Caco-2 (cell line): ENCODE measurements at regions not wholly inside any gene's neighbourhood (a gene's known extent, or its start where the extent isn't known, plus 50 kb on each side); places are given as distances from the start of the nearest gene placed in this dataset.

Source experiments
- BruUV-seq: library from RNA; stranded (reverse); fragments of 400-500 nt; replicated peaks from 2 replicates; lab custom pipeline; 2021; lab: Mats Ljungman, UMichigan
- CTCF ChIA-PET: fragments of 300-600 bp; sonication (Branson Sonifier 250); formaldehyde crosslinking; loops from one replicate; lab custom pipeline; 2022; ENCODE audit warnings: antibody characterized with exemption; lab: Charles Lee
- POLR2A ChIA-PET: fragments of 300-600 bp; sonication (Branson Sonifier 250); formaldehyde crosslinking; loops from one replicate; lab custom pipeline; 2022; ENCODE audit warnings: antibody characterized with exemption; lab: Charles Lee
- DNase-seq, 2 experiments: peaks; one replicate each; pipeline versions ENCODE4 v3.0.0 to v3.0.0-alpha.2; 2020 to 2022
- H3K27me3 ChIP-seq: replicated peaks from 2 replicates; pipeline ENCODE4 v1.6.0; 2011; ENCODE audit warnings: low read length; ENCODE audit not compliant: control insufficient read depth, insufficient read depth
- H3K36me3 ChIP-seq: 2 replicates; pipeline ENCODE4 v1.5.1; 2011; ENCODE audit warnings: low read length; ENCODE audit not compliant: control insufficient read depth, insufficient read depth
- H3K4me1 ChIP-seq: fragments of 250-450 bp; sonication (Bioruptor Pico); 2 replicates; pipeline ENCODE4 v1.5.1; 2020; ENCODE audit warnings: mild to moderate bottlenecking
- H3K4me3 ChIP-seq: 2 replicates; pipeline ENCODE4 v1.5.1; 2011; ENCODE audit warnings: low read depth, mild to moderate bottlenecking, control low read depth, low read length
- H3K9me3 ChIP-seq: fragments of 250-450 bp; sonication (Bioruptor Pico); 2 replicates; pipeline ENCODE4 v1.5.1; 2020; ENCODE audit warnings: mild to moderate bottlenecking, moderate library complexity
- H3K27ac Mint-ChIP-seq: one replicate; pipeline ENCODE4 v1.8.0; 2022; ENCODE audit warnings: mixed read lengths; ENCODE audit not compliant: unreplicated experiment
- H3K27me3 Mint-ChIP-seq: one replicate; pipeline ENCODE4 v1.8.0; 2022; ENCODE audit warnings: mixed read lengths; ENCODE audit not compliant: insufficient read depth, unreplicated experiment
- H3K36me3 Mint-ChIP-seq: one replicate; pipeline ENCODE4 v1.8.0; 2022; ENCODE audit warnings: mild to moderate bottlenecking, mixed read lengths; ENCODE audit not compliant: insufficient read depth, unreplicated experiment
- H3K4me1 Mint-ChIP-seq: one replicate; pipeline ENCODE4 v1.8.0; 2022; ENCODE audit warnings: low read depth, mixed read lengths; ENCODE audit not compliant: unreplicated experiment
- H3K4me3 Mint-ChIP-seq: one replicate; pipeline ENCODE4 v1.8.0; 2022; ENCODE audit warnings: mild to moderate bottlenecking, moderate library complexity, mixed read lengths; ENCODE audit not compliant: unreplicated experiment
- H3K9me3 Mint-ChIP-seq: one replicate; pipeline ENCODE4 v1.8.0; 2022; ENCODE audit warnings: mixed read lengths; ENCODE audit not compliant: unreplicated experiment
- CTCF ChIP-seq, 2 experiments: fragments of 200-600 bp in 1 of 2; IDR thresholded peaks; 1 replicate in 1 of 2; 2 replicates in 1 of 2; pipeline versions ENCODE4 v1.5.1 to v1.8.0; 2011 to 2022; ENCODE audit warnings: antibody characterized with exemption in 1 of 2, control low read depth in 1 of 2, inconsistent platforms in 1 of 2, low read depth in 1 of 2, low read length in 1 of 2, mild to moderate bottlenecking in 1 of 2, moderate library complexity in 1 of 2; ENCODE audit not compliant: insufficient read depth in 1 of 2, severe bottlenecking in 1 of 2, unreplicated experiment in 1 of 2
- intact Hi-C: fragments of 100-400 bp; cut with micrococcal nuclease; formaldehyde crosslinking; loops from one replicate; pipeline ENCODE4 v1.10.0; 2022; ENCODE audit not compliant: unreplicated experiment

DNA sequence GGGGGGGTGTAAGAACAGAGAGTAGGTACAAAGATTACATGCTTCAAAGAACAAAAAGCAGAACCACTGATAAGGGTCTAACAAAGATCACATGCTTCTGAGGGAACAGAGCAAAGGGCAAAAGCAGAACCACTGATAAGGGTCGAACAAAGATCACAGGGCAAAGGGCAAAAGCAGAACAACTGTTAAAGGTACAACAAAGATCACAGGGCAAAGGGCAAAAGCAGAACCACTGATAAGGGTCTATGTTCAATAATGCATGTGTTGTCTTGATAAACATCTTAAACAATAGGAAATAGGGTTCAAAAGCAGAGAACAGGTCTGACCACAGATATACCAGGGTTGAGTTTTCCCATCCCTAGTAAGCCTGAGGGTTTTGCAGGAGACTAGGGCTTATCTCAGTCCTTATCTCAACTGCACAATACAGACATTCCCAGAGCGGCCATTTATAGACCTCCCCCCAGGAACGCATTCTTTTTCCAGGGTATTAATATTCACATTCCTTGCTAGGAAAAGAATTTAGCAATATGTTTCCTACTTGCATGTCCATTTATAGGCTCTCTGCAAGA lies 81.9 kb upstream of the PGR start:
- Mint-ChIP-seq H3K4me1 (no peaks in the 10 kb centered on the region), H3K4me3 (no peak overlapping the region), H3K36me3 (peaks cover 30% of the 10 kb centered on the region), H3K27ac (peak overlapping the region; percentile 51), H3K9me3 (peaks cover 78% of the 10 kb centered on the region), H3K27me3 (no peaks in the 10 kb centered on the region)
- Histone ChIP-seq H3K36me3 (no peaks in the 10 kb centered on the region), H3K4me1 (peaks cover 25% of the 10 kb centered on the region), H3K27me3 (no peaks in the 10 kb centered on the region), H3K4me3 (no peak overlapping the region), H3K9me3 (peaks cover 67% of the 10 kb centered on the region)
- TF ChIP-seq CTCF (IDR thresholded peaks at IDR 0.05; ENCODE audit: insufficient read depth in 1 of 2, low read depth in 1 of 2, low read length in 1 of 2, severe bottlenecking in 1 of 2, unreplicated experiment in 1 of 2): no peak
- CTCF ChIA-PET: no interaction called here
- POLR2A ChIA-PET: no interaction called here
- DNase-seq: peak; percentile 72 to 76
- no TSS peak for BruUV-seq
- intact Hi-C loops: loop anchor here (5.0 kb wide), 1 partner anchor 656 kb away; no protein-coding TSS in a partner anchor

- POLR2A ChIA-PET: no interaction called here
- H3K27me3 Mint-ChIP-seq: no peaks in the 10 kb centered on the region
- DNase-seq: no peak
These were observed 73.0 kb upstream of the PGR start for GRCh38 chr11:101202614-101203013.

GRCh38 chr11:101199416-101199815 lies 69.8 kb upstream of the PGR start:
- Mint-ChIP-seq H3K36me3 (no peaks in the 10 kb centered on the region), H3K4me1 (no peaks in the 10 kb centered on the region), H3K9me3 (no peaks in the 10 kb centered on the region), H3K27ac (no peak overlapping the region), H3K4me3 (no peak overlapping the region), H3K27me3 (no peaks in the 10 kb centered on the region)
- 0 out of 2 replicates have a peak, but pooled peaks cover 4% of the 10 kb centered on the region for H3K9me3 ChIP-seq
- CTCF ChIA-PET: no interaction called here
- BruUV-seq: no TSS peak
- H3K4me3 ChIP-seq: no peak overlapping the region
- TF ChIP-seq CTCF (IDR thresholded peaks at IDR 0.05; ENCODE audit: insufficient read depth in 1 of 2, low read depth in 1 of 2, low read length in 1 of 2, severe bottlenecking in 1 of 2, unreplicated experiment in 1 of 2): no peak
- H3K27me3 ChIP-seq: no peaks in the 10 kb centered on the region
- H3K4me1 ChIP-seq: no peaks in the 10 kb centered on the region
- no peaks in the 10 kb centered on the region for H3K36me3 ChIP-seq
- intact Hi-C loops: no loop called here
- POLR2A ChIA-PET: no interaction called here
- DNase-seq: no peak

More at GRCh38 chr11:101202614-101203013, 73.0 kb upstream of the PGR start:
- peaks cover 27% of the 10 kb centered on the region for H3K9me3 ChIP-seq
- peaks cover 9% of the 10 kb centered on the region for H3K9me3 Mint-ChIP-seq
- no peak overlapping the region for H3K27ac Mint-ChIP-seq
- H3K4me3 Mint-ChIP-seq: no peak overlapping the region
- no peaks in the 10 kb centered on the region for H3K4me1 Mint-ChIP-seq
- no TSS peak for BruUV-seq
- no peaks in the 10 kb centered on the region for H3K27me3 ChIP-seq
- H3K36me3 Mint-ChIP-seq: no peaks in the 10 kb centered on the region
- CTCF ChIA-PET: no interaction called here
- no peak overlapping the region for H3K4me3 ChIP-seq
- no peak for TF ChIP-seq CTCF (IDR thresholded peaks at IDR 0.05; ENCODE audit: insufficient read depth in 1 of 2, low read depth in 1 of 2, low read length in 1 of 2, severe bottlenecking in 1 of 2, unreplicated experiment in 1 of 2)
- no peaks in the 10 kb centered on the region for H3K4me1 ChIP-seq
- intact Hi-C loops: no loop called here
- H3K36me3 ChIP-seq: no peaks in the 10 kb centered on the region
